GM21423 (cell line): ENCODE measurements at regions not wholly inside any gene's neighbourhood (a gene's known extent, or its start where the extent isn't known, plus 50 kb on each side); places are given as distances from the start of the nearest gene placed in this dataset.

Experiments
- ATAC-seq: cut with Tn5 transposase; IDR thresholded peaks from one replicate; pipeline ENCODE4 v1.9.1; 2021; ENCODE audit warnings: mild to moderate bottlenecking, moderate library complexity; ENCODE audit not compliant: unreplicated experiment

GRCh38 chr4:171186700-171187099, 626.5 kb upstream of the GALNTL6 start:
- ATAC-seq = no peak

GRCh38 chr4:171181090-171181489, 632.1 kb upstream of the GALNTL6 start:
- no peak for ATAC-seq

- no peak for ATAC-seq
Measured at GRCh38 chr4:171170671-171171070, 642.5 kb upstream of the GALNTL6 start.

GRCh38 chr4:171169396-171169795, 643.8 kb upstream of the GALNTL6 start:
- no peak for ATAC-seq

- ATAC-seq = no peak
Measured at GRCh38 chr4:171162478-171162877, 650.7 kb upstream of the GALNTL6 start.

- no peak for ATAC-seq
Measured at GRCh38 chr4:171157462-171158082, 655.6 kb upstream of the GALNTL6 start.

- no peak for ATAC-seq
Measured at GRCh38 chr4:171142639-171143038, 670.6 kb upstream of the GALNTL6 start.

GRCh38 chr4:171142045-171142444, 671.2 kb upstream of the GALNTL6 start:
- no peak for ATAC-seq

GRCh38 chr4:171130256-171130801, 682.9 kb upstream of the GALNTL6 start:
- ATAC-seq = no peak

- ATAC-seq = no peak
Measured at GRCh38 chr4:171118091-171118490, 695.1 kb upstream of the GALNTL6 start.

- no peak for ATAC-seq
Measured at GRCh38 chr4:171117457-171117856, 695.7 kb upstream of the GALNTL6 start.

GRCh38 chr4:171101845-171102244, 711.4 kb upstream of the GALNTL6 start:
- no peak for ATAC-seq

GRCh38 chr4:171087089-171087488, 726.1 kb upstream of the GALNTL6 start:
- no peak for ATAC-seq

- ATAC-seq = no peak
Measured at GRCh38 chr4:171067422-171067821, 745.8 kb upstream of the GALNTL6 start.

- no peak for ATAC-seq
Measured at GRCh38 chr4:171049380-171049779, 763.8 kb upstream of the GALNTL6 start.

GRCh38 chr4:171042989-171043524, 770.1 kb upstream of the GALNTL6 start:
- no peak for ATAC-seq

GRCh38 chr4:171035909-171036308, 777.3 kb upstream of the GALNTL6 start:
- ATAC-seq = no peak

GRCh38 chr4:171031338-171031737, 781.9 kb upstream of the GALNTL6 start:
- ATAC-seq = no peak

- no peak for ATAC-seq
Measured at GRCh38 chr4:171025776-171026175, 787.4 kb upstream of the GALNTL6 start.

GRCh38 chr4:171025343-171025742, 787.9 kb upstream of the GALNTL6 start:
- no peak for ATAC-seq

GRCh38 chr4:171024720-171025303, 788.4 kb upstream of the GALNTL6 start:
- no peak for ATAC-seq

GRCh38 chr4:171022824-171023230, 790.4 kb upstream of the GALNTL6 start:
- no peak for ATAC-seq
